Kidney capillary endothelial cell (primary cell): ENCODE measurements at regions not wholly inside any gene's neighbourhood (a gene's known extent, or its start where the extent isn't known, plus 50 kb on each side); places are given as distances from the start of the nearest gene placed in this dataset.
"Not testable (repeated sequence)": the region's sequence is repeated elsewhere in the genome, so short reads cannot be mapped to it uniquely, and the experiment has no call there.

Experiments
- DNase-seq: peaks from one replicate; pipeline ENCODE4 v3.0.0-alpha.2; 2018; ENCODE audit warnings: low spot score

- DNase-seq: peak; percentile 12
Measured at GRCh38 chr13:44704811-44705210, 128.7 kb upstream of the TSC22D1 start.

DNA sequence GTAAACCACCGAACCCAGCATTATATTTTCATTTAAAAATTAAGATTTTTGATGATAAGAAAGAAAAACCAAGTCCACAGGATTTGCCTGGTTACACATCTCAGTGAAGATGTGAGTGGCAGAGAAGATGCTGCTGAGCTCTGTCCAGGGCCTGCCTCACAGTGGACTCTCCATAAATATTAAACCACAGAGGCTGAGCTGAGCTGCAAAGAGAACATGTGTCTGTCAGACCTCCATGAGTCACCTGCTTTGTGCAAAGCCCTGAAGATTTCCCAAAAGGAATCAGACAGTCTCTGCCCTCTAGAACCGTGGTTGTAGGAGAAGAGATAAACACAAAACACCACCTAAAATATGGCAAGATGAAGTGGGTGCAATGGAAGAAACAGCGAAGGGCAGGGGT, 127.2 kb upstream of the TSC22D1 start:
- no peak for DNase-seq

DNA sequence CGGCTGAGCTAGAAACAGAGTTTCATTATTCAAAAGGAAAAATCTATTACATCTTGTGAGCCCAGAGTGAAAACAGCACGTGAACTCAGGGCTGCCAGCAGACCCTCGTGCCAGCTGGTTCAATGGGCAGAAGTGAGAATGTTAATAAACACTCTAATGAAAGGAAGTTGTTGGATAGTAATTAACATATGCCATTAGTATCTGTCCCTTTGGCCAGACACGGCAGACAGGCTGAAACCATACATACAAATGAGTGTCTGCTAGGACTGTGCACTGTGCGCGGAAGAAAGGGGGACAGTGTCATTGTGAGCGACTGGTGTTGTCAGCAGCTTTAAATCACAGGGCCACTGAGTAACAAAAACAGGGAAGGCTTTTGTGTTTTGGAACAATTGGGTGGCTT, 121.9 kb upstream of the TSC22D1 start:
- DNase-seq: no peak

- DNase-seq: no peak
Measured at GRCh38 chr13:44697058-44697457, 120.9 kb upstream of the TSC22D1 start.

- no peak for DNase-seq
Measured at GRCh38 chr13:44695520-44695919, 119.4 kb upstream of the TSC22D1 start.

GRCh38 chr13:44694842-44695241, 118.7 kb upstream of the TSC22D1 start:
- no peak for DNase-seq

DNA sequence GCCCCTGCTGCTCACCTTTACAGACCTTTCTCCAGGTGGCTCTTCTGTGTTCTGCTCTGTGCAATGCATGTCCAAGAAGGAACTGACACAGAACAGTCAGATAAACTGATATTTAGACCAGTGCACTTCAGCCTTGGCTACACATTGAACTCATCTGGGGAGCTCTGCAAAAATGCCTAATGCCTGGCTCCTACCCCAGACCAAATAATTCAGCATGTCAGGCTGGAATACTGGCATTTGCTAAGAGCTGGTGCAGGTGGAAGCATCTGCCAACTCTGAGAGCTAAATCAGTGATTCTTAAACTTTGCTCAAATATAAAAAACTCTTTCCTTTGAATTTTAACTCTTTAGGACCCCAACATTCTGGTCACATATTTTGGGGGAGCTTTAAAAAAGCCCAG, 118.2 kb upstream of the TSC22D1 start:
- no peak for DNase-seq

- no peak for DNase-seq
Measured at GRCh38 chr13:44693156-44693764, 117.1 kb upstream of the TSC22D1 start.

DNA sequence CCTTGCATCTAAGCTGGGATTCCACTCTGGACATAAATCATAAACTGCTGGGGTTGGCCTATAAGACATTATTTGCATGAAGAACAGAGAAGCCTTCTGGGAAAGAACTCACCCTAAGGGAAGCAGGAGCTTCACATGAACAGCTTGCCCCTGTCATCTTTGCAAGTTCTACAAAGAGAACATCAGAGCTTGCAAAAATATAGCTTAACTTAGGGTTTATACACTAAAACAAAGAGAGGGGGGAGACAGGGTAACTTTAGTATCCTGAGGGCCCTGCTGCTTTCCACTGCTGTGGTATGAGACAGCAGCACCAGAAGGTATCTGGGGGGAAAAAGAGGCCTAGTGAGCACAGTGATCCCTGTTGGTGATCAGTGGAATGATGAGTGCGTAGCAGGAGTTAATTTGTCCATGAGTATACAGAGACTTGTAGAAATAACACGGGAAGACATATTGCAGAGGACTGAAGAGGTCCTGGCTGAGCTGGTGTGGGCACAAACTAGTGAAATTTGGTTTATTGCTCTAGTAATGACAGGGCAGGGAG, 116.1 kb upstream of the TSC22D1 start:
- no peak for DNase-seq

GRCh38 chr13:44690376-44690775, 114.2 kb upstream of the TSC22D1 start:
- DNase-seq: no peak

DNA sequence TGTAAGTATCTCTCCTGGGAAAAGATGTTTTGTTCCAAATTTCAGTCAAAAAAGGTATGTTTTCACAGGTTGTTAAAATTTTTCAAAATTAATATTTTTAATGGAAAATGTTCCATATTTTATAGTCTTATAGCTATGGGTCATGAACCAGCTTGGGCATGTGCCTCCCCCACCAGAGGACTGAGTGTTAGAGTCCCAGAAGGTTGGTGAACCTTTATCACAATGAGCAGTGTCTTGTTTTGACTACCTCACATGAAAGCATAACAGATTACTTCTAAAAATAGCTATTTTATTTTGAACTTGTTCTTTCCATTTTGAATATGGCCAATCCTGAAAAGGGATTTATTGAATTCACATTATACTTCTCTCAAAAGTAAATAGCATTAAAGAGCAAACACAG, 112.5 kb upstream of the TSC22D1 start:
- DNase-seq: no peak

DNA sequence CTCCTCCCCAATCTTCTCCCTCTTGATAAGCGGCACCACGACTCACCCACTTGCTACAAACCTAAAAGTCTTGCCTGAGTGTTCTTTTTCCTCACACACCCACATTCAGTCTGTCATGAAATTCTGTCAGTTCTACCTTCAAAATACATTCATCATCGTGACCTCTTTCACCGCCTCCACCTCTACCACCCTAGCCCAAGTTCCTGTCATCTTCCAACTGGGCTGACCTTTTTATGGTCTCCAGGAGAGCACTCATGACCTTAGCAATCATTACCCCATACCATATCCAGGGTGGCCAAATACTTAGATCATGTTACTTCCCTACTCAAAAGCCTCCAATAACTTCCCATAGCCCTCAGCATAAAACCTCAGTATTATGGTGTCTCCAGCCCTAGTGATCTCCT, 110.4 kb upstream of the TSC22D1 start:
- DNase-seq: no peak

DNA sequence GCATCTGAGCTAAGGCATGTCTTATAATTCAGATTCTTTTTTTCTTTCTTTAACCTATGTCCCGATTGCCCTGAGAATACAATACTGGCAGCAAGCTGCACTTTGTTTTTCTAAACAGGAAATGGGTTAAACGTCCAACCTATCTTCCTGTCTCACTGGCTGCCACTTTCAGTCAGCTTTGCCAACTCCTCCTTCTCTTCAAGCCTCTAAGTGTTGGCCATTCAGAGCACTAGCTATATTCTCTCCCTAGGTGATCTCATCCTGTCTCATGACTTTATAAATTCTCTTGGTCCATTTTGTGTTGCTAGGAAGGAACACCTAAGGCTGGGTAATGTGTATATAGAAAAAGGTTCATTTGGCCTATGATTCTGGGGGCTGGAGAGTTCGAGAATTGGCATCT, 109.5 kb upstream of the TSC22D1 start:
- DNase-seq: no peak

- DNase-seq: not testable (repeated sequence)
Measured at GRCh38 chr13:44682416-44682815, 106.3 kb upstream of the TSC22D1 start.

DNA sequence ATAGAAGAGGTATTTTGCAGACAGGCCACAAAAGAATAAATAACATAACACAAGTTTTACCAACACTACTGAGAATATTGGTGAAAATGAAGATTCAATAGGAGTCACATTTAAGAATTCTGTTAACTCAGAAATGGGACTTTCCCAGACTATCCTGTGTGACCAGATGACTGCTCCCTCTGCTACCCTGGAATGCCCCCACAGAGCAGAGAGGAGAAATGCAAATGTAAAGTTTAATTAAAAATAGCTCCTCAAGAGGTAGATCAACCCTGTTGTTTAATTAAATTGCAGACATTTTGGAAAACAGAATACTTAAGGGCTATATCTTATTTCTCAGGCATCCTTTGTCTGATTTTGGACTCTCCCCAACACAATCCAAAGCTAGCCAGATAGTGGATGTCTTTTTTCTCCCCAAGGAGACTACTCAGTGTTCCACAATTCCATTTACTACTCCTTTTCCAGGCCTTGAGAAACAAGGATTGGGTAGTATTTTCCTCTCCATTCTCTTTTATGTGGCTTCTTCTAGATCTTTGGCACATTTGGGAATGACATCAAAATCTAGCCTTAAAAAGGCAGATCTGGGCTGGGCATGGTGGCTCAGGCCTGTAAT, 104.7 kb upstream of the TSC22D1 start:
- DNase-seq: no peak

GRCh38 chr13:44679597-44679996, 103.5 kb upstream of the TSC22D1 start:
- no peak for DNase-seq

- DNase-seq: no peak
Measured at GRCh38 chr13:44678197-44678596, 102.1 kb upstream of the TSC22D1 start.

DNA sequence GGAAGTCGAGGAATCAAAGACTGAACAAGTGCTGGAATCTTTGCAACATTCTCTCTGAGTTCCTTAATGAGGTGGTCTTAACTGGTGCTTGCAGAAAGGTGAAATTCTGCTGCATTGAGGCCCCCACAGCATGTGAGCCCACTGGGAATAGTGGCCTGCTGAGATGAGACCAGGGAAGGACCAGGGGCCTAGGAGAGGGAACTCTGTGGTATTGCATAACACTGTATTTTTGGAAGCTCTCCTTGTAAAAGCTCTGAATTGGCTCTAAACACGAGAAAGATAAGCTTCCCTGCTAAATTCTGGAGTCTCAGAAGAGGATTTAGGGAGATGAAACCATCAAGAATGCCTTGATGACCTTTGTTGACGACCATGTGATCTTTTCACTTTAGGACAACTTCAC, 100.4 kb upstream of the TSC22D1 start:
- no peak for DNase-seq

DNA sequence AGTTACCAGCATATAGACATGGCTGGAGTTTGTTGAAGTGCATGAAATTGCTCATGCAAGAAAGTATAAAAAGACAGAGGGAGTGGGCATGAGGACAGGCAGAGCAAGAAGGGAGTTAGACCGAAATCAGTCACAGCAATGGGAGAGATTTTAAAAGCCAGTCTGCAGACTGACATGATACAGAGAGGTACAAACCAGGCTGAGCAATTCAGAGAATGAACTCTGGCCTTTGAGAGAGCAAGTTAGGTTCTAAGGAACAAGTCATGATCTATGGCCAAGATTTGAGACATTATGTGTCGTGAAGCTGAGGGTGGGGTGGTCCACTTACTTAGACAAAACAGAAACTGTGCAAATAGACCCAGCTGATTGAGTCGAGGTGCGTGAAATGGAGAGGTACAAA, 93.4 kb upstream of the TSC22D1 start:
- no peak for DNase-seq

DNA sequence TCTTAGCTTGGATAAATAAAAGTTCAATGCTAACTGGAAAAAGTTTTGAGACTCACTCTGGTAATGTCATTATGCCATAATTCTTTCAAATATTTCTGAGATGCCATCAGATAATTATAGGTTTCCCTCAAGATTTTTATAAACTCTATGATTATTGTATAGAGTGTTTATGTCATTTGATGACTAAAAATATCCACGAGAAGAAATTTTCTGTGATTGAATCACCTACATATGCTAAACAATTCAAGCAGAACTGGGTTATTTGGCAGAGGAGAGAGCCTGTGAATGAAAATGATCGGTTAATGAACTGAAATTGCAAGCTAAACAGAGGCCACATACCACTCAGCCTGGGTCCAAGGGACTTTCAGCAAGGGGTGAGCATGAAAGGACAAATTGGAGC, 92.6 kb upstream of the TSC22D1 start:
- DNase-seq: no peak

- no peak for DNase-seq
Measured at GRCh38 chr13:44667943-44668342, 91.8 kb upstream of the TSC22D1 start.

- DNase-seq: not testable (repeated sequence)
Measured at GRCh38 chr13:44666538-44666937, 90.4 kb upstream of the TSC22D1 start.

GRCh38 chr13:44664308-44664707, 88.2 kb upstream of the TSC22D1 start:
- DNase-seq: no peak

DNA sequence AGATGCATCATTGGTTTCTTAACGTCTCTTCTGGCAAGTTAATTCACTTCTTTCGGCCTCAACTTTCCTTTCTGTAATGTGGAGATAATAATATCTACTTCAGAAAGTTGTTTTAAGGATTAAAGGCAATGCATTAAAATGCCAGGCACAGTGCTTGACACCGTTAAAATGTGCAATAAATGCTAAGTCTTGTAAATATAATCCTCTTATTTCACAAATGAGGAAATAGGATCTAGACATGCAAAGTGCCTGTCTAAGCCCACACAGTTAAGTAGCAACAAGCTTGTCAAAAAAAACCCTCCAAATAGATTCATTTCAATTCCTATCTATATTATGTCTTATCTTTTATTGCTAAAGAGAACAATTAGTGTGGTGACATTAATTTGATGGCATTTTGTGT, 86.4 kb upstream of the TSC22D1 start:
- DNase-seq: no peak
